ENCODE measurements at regions not wholly inside any gene's neighbourhood (a gene's known extent, or its start where the extent isn't known, plus 50 kb on each side); places are given as distances from the start of the nearest gene placed in this dataset.

GRCh38 chr10:33535866-33536265 lies 201.4 kb upstream of the NRP1 start:
- Histone ChIP-seq H3K27ac (ENCODE audit: poor library complexity, severe bottlenecking) (no peak overlapping the region), H3K27me3 (ENCODE audit: insufficient read depth, poor library complexity, severe bottlenecking) (no peaks in the 10 kb centered on the region), H3K4me1 (ENCODE audit: insufficient read depth, poor library complexity, severe bottlenecking) (no peaks in the 10 kb centered on the region), H3K4me3 (ENCODE audit: severe bottlenecking) (no peak overlapping the region), H3K9me3 (ENCODE audit: severe bottlenecking) (no peaks in the 10 kb centered on the region), H3K36me3 (ENCODE audit: low read depth) (no peaks in the 10 kb centered on the region)
- DNase-seq (ENCODE audit: low spot score) (no peak), ATAC-seq (ENCODE audit: low read depth) (no peak)
- TF ChIP-seq, protein P1, sequence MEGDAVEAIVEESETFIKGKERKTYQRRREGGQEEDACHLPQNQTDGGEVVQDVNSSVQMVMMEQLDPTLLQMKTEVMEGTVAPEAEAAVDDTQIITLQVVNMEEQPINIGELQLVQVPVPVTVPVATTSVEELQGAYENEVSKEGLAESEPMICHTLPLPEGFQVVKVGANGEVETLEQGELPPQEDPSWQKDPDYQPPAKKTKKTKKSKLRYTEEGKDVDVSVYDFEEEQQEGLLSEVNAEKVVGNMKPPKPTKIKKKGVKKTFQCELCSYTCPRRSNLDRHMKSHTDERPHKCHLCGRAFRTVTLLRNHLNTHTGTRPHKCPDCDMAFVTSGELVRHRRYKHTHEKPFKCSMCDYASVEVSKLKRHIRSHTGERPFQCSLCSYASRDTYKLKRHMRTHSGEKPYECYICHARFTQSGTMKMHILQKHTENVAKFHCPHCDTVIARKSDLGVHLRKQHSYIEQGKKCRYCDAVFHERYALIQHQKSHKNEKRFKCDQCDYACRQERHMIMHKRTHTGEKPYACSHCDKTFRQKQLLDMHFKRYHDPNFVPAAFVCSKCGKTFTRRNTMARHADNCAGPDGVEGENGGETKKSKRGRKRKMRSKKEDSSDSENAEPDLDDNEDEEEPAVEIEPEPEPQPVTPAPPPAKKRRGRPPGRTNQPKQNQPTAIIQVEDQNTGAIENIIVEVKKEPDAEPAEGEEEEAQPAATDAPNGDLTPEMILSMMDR (IDR thresholded peaks at IDR 0.05; ENCODE audit: poor library complexity, severe bottlenecking) = no peak

DNA sequence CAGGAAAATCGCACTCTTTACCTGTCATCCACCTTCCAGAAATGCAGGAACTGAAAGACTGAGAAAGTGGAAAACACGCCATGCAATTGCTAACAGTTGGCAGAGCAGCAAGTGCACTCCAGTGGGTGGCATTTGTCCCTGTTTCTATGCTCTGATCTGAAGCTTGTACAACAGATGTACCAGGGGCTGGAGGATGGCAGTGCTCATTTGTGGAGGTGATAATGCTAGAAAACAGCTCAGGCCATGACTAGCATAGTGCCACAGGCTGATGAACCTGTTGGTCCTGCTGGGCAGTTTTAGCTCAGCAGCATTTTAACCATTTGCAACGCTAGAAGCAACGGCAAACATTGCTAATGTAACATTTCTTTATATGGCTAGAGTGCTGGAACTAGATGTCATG lies 199.9 kb upstream of the NRP1 start:
- Histone ChIP-seq H3K9me3 (ENCODE audit: severe bottlenecking) (no peaks in the 10 kb centered on the region), H3K27ac (ENCODE audit: poor library complexity, severe bottlenecking) (no peak overlapping the region), H3K36me3 (ENCODE audit: low read depth) (no peaks in the 10 kb centered on the region), H3K4me3 (ENCODE audit: severe bottlenecking) (no peak overlapping the region), H3K27me3 (ENCODE audit: insufficient read depth, poor library complexity, severe bottlenecking) (no peaks in the 10 kb centered on the region), H3K4me1 (ENCODE audit: insufficient read depth, poor library complexity, severe bottlenecking) (no peaks in the 10 kb centered on the region)
- ATAC-seq (ENCODE audit: low read depth) (no peak), DNase-seq (ENCODE audit: low spot score) (no peak)
- TF ChIP-seq, protein P1 (IDR thresholded peaks at IDR 0.05; ENCODE audit: poor library complexity, severe bottlenecking) = no peak

- ATAC-seq (ENCODE audit: low read depth) (no peak), DNase-seq (ENCODE audit: low spot score) (no peak)
- Histone ChIP-seq H3K4me1 (ENCODE audit: insufficient read depth, poor library complexity, severe bottlenecking) (no peaks in the 10 kb centered on the region), H3K27me3 (ENCODE audit: insufficient read depth, poor library complexity, severe bottlenecking) (no peaks in the 10 kb centered on the region), H3K9me3 (ENCODE audit: severe bottlenecking) (no peaks in the 10 kb centered on the region), H3K4me3 (ENCODE audit: severe bottlenecking) (no peak overlapping the region), H3K36me3 (ENCODE audit: low read depth) (no peaks in the 10 kb centered on the region), H3K27ac (ENCODE audit: poor library complexity, severe bottlenecking) (no peak overlapping the region)
- TF ChIP-seq, protein P1 (IDR thresholded peaks at IDR 0.05; ENCODE audit: poor library complexity, severe bottlenecking) = no peak
Measured at GRCh38 chr10:33533612-33534011, 199.1 kb upstream of the NRP1 start.

GRCh38 chr10:33532901-33533300 lies 198.4 kb upstream of the NRP1 start:
- Histone ChIP-seq H3K36me3 (ENCODE audit: low read depth) (no peaks in the 10 kb centered on the region), H3K9me3 (ENCODE audit: severe bottlenecking) (no peaks in the 10 kb centered on the region), H3K4me1 (ENCODE audit: insufficient read depth, poor library complexity, severe bottlenecking) (no peaks in the 10 kb centered on the region), H3K4me3 (ENCODE audit: severe bottlenecking) (no peak overlapping the region), H3K27ac (ENCODE audit: poor library complexity, severe bottlenecking) (no peak overlapping the region), H3K27me3 (ENCODE audit: insufficient read depth, poor library complexity, severe bottlenecking) (no peaks in the 10 kb centered on the region)
- DNase-seq (ENCODE audit: low spot score) = no peak
- TF ChIP-seq, protein P1 (IDR thresholded peaks at IDR 0.05; ENCODE audit: poor library complexity, severe bottlenecking) = no peak
- no peak for ATAC-seq (ENCODE audit: low read depth)

DNA sequence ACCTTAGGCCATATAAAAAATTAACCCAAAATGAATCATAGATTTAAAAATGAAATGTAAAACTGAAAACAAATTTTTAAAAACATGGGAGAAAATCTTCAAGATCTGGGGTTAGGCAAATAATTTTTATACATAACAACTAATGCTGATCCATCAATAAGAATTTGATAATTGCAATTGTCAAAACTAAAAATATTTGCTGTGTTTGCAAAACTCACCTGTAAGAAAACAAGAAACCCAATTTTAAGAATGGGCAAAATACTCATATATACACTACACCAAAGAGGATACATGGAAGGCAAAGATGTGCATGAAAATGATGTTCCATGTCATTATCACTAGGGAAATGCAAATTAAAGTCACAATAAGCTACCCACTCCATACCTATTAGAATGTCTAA lies 194.8 kb upstream of the NRP1 start:
- DNase-seq (ENCODE audit: low spot score) = no peak
- ATAC-seq (ENCODE audit: low read depth) = no peak
- H3K9me3 ChIP-seq (ENCODE audit: severe bottlenecking) = no peaks in the 10 kb centered on the region

More for the DNA sequence above, 194.8 kb upstream of the NRP1 start:
- no peak overlapping the region for H3K27ac ChIP-seq (ENCODE audit: poor library complexity, severe bottlenecking)
- H3K4me1 ChIP-seq (ENCODE audit: insufficient read depth, poor library complexity, severe bottlenecking) = no peaks in the 10 kb centered on the region
- no peaks in the 10 kb centered on the region for H3K36me3 ChIP-seq (ENCODE audit: low read depth)
- H3K4me3 ChIP-seq (ENCODE audit: severe bottlenecking) = no peak overlapping the region
- TF ChIP-seq, protein P1 (IDR thresholded peaks at IDR 0.05; ENCODE audit: poor library complexity, severe bottlenecking) = no peak
- H3K27me3 ChIP-seq (ENCODE audit: insufficient read depth, poor library complexity, severe bottlenecking) = no peaks in the 10 kb centered on the region
